H1 (cell line): ENCODE measurements at regions not wholly inside any gene's neighbourhood (a gene's known extent, or its start where the extent isn't known, plus 50 kb on each side); places are given as distances from the start of the nearest gene placed in this dataset.

Experiments used
- CTCF ChIA-PET: fragments of 300-600 bp; sonication (Branson Sonifier 250); formaldehyde crosslinking; loops from one replicate; lab custom pipeline; 2021; ENCODE audit not compliant: partially characterized antibody; lab: Charles Lee
- POLR2A ChIA-PET: fragments of 300-600 bp; sonication (Branson Sonifier 250); formaldehyde crosslinking; loops from one replicate; lab custom pipeline; 2021; ENCODE audit warnings: inconsistent platforms; ENCODE audit not compliant: partially characterized antibody; lab: Charles Lee
- DNase-seq, 2 experiments: peaks; one replicate each; pipeline versions ENCODE4 v3.0.0 to v3.0.0-alpha.2; 2010 to 2022; ENCODE audit warnings: low spot score in 2 of 2, low read depth in 1 of 2, mixed read lengths in 1 of 2
- FAIRE-seq: peaks from 2 replicates; lab custom pipeline; 2011; peaks lifted over from hg19 to GRCh38; lab: Jason Lieb, UNC
- H2AFZ ChIP-seq: 2 replicates; pipeline ENCODE4 v1.8.1; 2012; ENCODE audit warnings: low read length, inconsistent platforms
- H2AK5ac ChIP-seq: 2 replicates; pipeline ENCODE4 v1.6.1; 2013; ENCODE audit warnings: low read depth, low read length
- H2BK120ac ChIP-seq: replicated peaks from 2 replicates; pipeline ENCODE3; 2013; ENCODE audit warnings: low read depth, low read length, inconsistent platforms
- H2BK12ac ChIP-seq: 2 replicates; pipeline ENCODE4 v1.6.1; 2013; ENCODE audit warnings: low read depth, low read length
- H2BK15ac ChIP-seq: 2 replicates; pipeline ENCODE4 v1.6.1; 2013; ENCODE audit warnings: low read length
- H2BK20ac ChIP-seq: 2 replicates; pipeline ENCODE4 v1.6.1; 2013; ENCODE audit warnings: low read length
- H2BK5ac ChIP-seq: 2 replicates; pipeline ENCODE4 v1.6.1; 2013; ENCODE audit warnings: low read depth, low read length
- H3K14ac ChIP-seq: 2 replicates; pipeline ENCODE4 v1.6.1; 2013; ENCODE audit warnings: inconsistent platforms; ENCODE audit not compliant: insufficient read length
- H3K18ac ChIP-seq: 2 replicates; pipeline ENCODE4 v1.6.1; 2013; ENCODE audit warnings: low read length; ENCODE audit errors: extremely low read depth
- H3K23ac ChIP-seq: 2 replicates; pipeline ENCODE4 v1.6.1; 2013; ENCODE audit warnings: inconsistent platforms; ENCODE audit not compliant: insufficient read length
- H3K23me2 ChIP-seq: 2 replicates; pipeline ENCODE4 v1.6.1; 2013; ENCODE audit warnings: low read depth, low read length
- H3K27ac ChIP-seq: 2 replicates; pipeline ENCODE4 v1.6.1; 2011; ENCODE audit warnings: low read depth, low read length, inconsistent platforms
- H3K27me3 ChIP-seq, 4 experiments: replicated peaks in 1 of 4; 1 replicate in 1 of 4; 2 replicates in 3 of 4; pipeline versions ENCODE4 v1.6.1 to v1.8.1; 2011 to 2013; ENCODE audit warnings: low read length in 3 of 4, mild to moderate bottlenecking in 3 of 4, inconsistent platforms in 2 of 4, mixed read lengths in 2 of 4, moderate library complexity in 1 of 4; ENCODE audit not compliant: control insufficient read depth in 3 of 4, insufficient read depth in 3 of 4; ENCODE audit errors: extremely low read depth in 1 of 4
- H3K36me3 ChIP-seq, 4 experiments: 2 replicates each; pipeline versions ENCODE4 v1.6.1 to v1.8.1; 2011 to 2013; ENCODE audit warnings: mild to moderate bottlenecking in 4 of 4, low read length in 3 of 4, moderate library complexity in 2 of 4, control low read depth in 1 of 4, inconsistent platforms in 1 of 4; ENCODE audit not compliant: insufficient read depth in 4 of 4, control insufficient read depth in 2 of 4
- H3K4ac ChIP-seq: replicated peaks from 2 replicates; pipeline ENCODE3; 2013; ENCODE audit warnings: low read length, low read depth, mixed read lengths, inconsistent platforms; ENCODE audit not compliant: insufficient read length
- H3K4me1 ChIP-seq, 4 experiments: replicated peaks in 1 of 4; 1 replicate in 1 of 4; 2 replicates in 3 of 4; pipeline versions ENCODE4 v1.6.1 to v1.8.1; 2011 to 2013; ENCODE audit warnings: low read length in 3 of 4, inconsistent platforms in 2 of 4, mixed read lengths in 1 of 4; ENCODE audit not compliant: insufficient read depth in 4 of 4, control insufficient read depth in 3 of 4
- H3K4me2 ChIP-seq, 2 experiments: 2 replicates each; pipeline versions ENCODE4 v1.6.1 to v1.8.1; 2011 to 2013; ENCODE audit warnings: low read depth in 2 of 2, low read length in 2 of 2, control low read depth in 1 of 2, inconsistent platforms in 1 of 2, mild to moderate bottlenecking in 1 of 2; ENCODE audit not compliant: insufficient read depth in 1 of 2
- H3K4me3 ChIP-seq, 4 experiments: fragments of 200-600, 300-600 bp in 1 of 4; sonication (generic), shearing (Covaris generic), sonication (Bioruptor Twin) in 1 of 4; 2 replicates each; pipeline versions ENCODE4 v1.5.1 to v1.8.1; 2011 to 2016; ENCODE audit warnings: low read length in 4 of 4, low read depth in 3 of 4, control low read depth in 2 of 4, inconsistent platforms in 2 of 4, mild to moderate bottlenecking in 2 of 4, mixed read lengths in 1 of 4, moderate library complexity in 1 of 4; ENCODE audit not compliant: insufficient read depth in 2 of 4; ENCODE audit errors: extremely low read depth in 1 of 4
- H3K56ac ChIP-seq: replicated peaks from 2 replicates; pipeline ENCODE3; 2013; ENCODE audit warnings: low read depth, mild to moderate bottlenecking, mixed read lengths, low read length, inconsistent platforms; ENCODE audit not compliant: insufficient read length
- H3K79me1 ChIP-seq: 2 replicates; pipeline ENCODE4 v1.6.1; 2013; ENCODE audit warnings: low read depth, low read length, control low read depth
- H3K79me2 ChIP-seq, 2 experiments: 2 replicates each; pipeline versions ENCODE4 v1.6.1 to v1.8.1; 2012 to 2013; ENCODE audit warnings: low read length in 2 of 2, mild to moderate bottlenecking in 2 of 2, inconsistent platforms in 1 of 2; ENCODE audit not compliant: insufficient read depth in 2 of 2, control insufficient read depth in 1 of 2
- H3K9ac ChIP-seq, 4 experiments: replicated peaks in 1 of 4; 1 replicate in 1 of 4; 2 replicates in 3 of 4; pipeline versions ENCODE4 v1.6.1 to v1.8.1; 2011 to 2013; ENCODE audit warnings: low read depth in 3 of 4, low read length in 3 of 4, control low read depth in 2 of 4, mild to moderate bottlenecking in 2 of 4, moderate library complexity in 2 of 4, inconsistent platforms in 1 of 4; ENCODE audit errors: extremely low read depth in 1 of 4
- H3K9me3 ChIP-seq, 2 experiments: 2 replicates each; pipeline versions ENCODE4 v1.6.1 to v1.8.1; 2012 to 2013; ENCODE audit warnings: mild to moderate bottlenecking in 2 of 2, moderate library complexity in 2 of 2, control low read depth in 1 of 2, inconsistent platforms in 1 of 2, low read depth in 1 of 2, low read length in 1 of 2, mixed read lengths in 1 of 2; ENCODE audit not compliant: insufficient read depth in 2 of 2
- H4K20me1 ChIP-seq, 2 experiments: replicated peaks in 1 of 2; 2 replicates each; pipeline versions ENCODE3 to v1.8.1; 2011 to 2013; ENCODE audit warnings: inconsistent platforms in 2 of 2, low read length in 2 of 2, mild to moderate bottlenecking in 1 of 2; ENCODE audit not compliant: insufficient read depth in 2 of 2, control insufficient read depth in 1 of 2
- H4K5ac ChIP-seq: 2 replicates; pipeline ENCODE4 v1.6.1; 2013; ENCODE audit warnings: low read length, low read depth, mixed read lengths, inconsistent platforms; ENCODE audit not compliant: insufficient read length
- H4K8ac ChIP-seq: 2 replicates; pipeline ENCODE4 v1.8.0; 2013; ENCODE audit warnings: mild to moderate bottlenecking, moderate library complexity, low read length, inconsistent platforms; ENCODE audit not compliant: insufficient read depth; ENCODE audit errors: extremely low read depth
- H4K91ac ChIP-seq: replicated peaks from 2 replicates; pipeline ENCODE3; 2013; ENCODE audit warnings: low read length, mixed read lengths, inconsistent platforms; ENCODE audit not compliant: insufficient read length
- ASH2L ChIP-seq: fragments of 200-600, 300-600 bp; sonication (generic); IDR thresholded peaks from one replicate; pipeline ENCODE4 v1.7.1; 2017; ENCODE audit warnings: low read length
- CBX5 ChIP-seq: fragments of 300-800, 300-1000 bp; sonication (generic); IDR thresholded peaks from 2 replicates; pipeline ENCODE4 v1.7.1; 2016; ENCODE audit warnings: antibody characterized with exemption, low read length, low read depth
- CREB1 ChIP-seq: IDR thresholded peaks from 2 replicates; pipeline ENCODE4 v1.6.1; 2012; ENCODE audit warnings: inconsistent platforms
- CTBP2 ChIP-seq: IDR thresholded peaks from 2 replicates; pipeline ENCODE4 v1.7.0; 2011; ENCODE audit warnings: borderline replicate concordance, mild to moderate bottlenecking, moderate library complexity, mixed read lengths, low read length; ENCODE audit not compliant: insufficient read depth, insufficient read length
- EGR1 ChIP-seq: IDR thresholded peaks from 2 replicates; pipeline ENCODE4 v1.6.1; 2011; ENCODE audit warnings: low read depth, low read length, borderline replicate concordance
- GABPA ChIP-seq: IDR thresholded peaks from 2 replicates; pipeline ENCODE4 v1.6.1; 2011; ENCODE audit warnings: mild to moderate bottlenecking, low read length, moderate library complexity, borderline replicate concordance; ENCODE audit not compliant: insufficient read depth
- KDM4A ChIP-seq: IDR thresholded peaks from one replicate; pipeline ENCODE4 v1.7.1; 2012; ENCODE audit warnings: low read depth, mild to moderate bottlenecking, moderate library complexity, low read length, inconsistent platforms; ENCODE audit not compliant: severe bottlenecking
- KDM5A ChIP-seq: fragments of 200-600 bp; IDR thresholded peaks from 2 replicates; pipeline ENCODE4 v1.7.1; 2012; ENCODE audit warnings: mild to moderate bottlenecking, low read length, inconsistent platforms, mixed read lengths
- MAFK ChIP-seq: IDR thresholded peaks from 2 replicates; pipeline ENCODE4 v1.6.1; 2012; ENCODE audit warnings: low read depth, mild to moderate bottlenecking, improper control_type of control experiment, low read length
- POLR2AphosphoS5 ChIP-seq: IDR thresholded peaks from 2 replicates; pipeline ENCODE4 v1.6.1; 2011; ENCODE audit warnings: low read depth, low read length
- SP2 ChIP-seq: IDR thresholded peaks from 2 replicates; pipeline ENCODE4 v1.6.1; 2012; ENCODE audit warnings: mild to moderate bottlenecking, low read length, inconsistent platforms
- SP4 ChIP-seq: IDR thresholded peaks from 2 replicates; pipeline ENCODE4 v1.6.1; 2012; ENCODE audit warnings: low read length, inconsistent platforms
- TAF1 ChIP-seq: IDR thresholded peaks from 2 replicates; pipeline ENCODE4 v1.6.1; 2011; ENCODE audit warnings: mild to moderate bottlenecking, low read depth, low read length
- TAF7 ChIP-seq: optimal IDR thresholded peaks from 2 replicates; pipeline ENCODE3; 2011; ENCODE audit warnings: low read depth, mild to moderate bottlenecking, inconsistent platforms, low read length, moderate library complexity, borderline replicate concordance
- WGBS, 2 experiments: shearing (Covaris generic) in 1 of 2; methylation state at CpG; one replicate each; pipeline versions ENCODE4 v1.1.6 to v1.1.7; 2013 to 2015; ENCODE audit warnings: low lambda C conversion rate in 2 of 2, mixed read lengths in 2 of 2, inconsistent platforms in 1 of 2, low coverage in 1 of 2, missing lambda C conversion rate in 1 of 2; ENCODE audit not compliant: insufficient replicate concordance in 2 of 2, insufficient coverage in 1 of 2, insufficient read length in 1 of 2; ENCODE audit errors: extremely low coverage in 1 of 2, missing lambda C conversion rate in 1 of 2; 5-methylcytosine and 5-hydroxymethylcytosine counted together
- TF ChIP-seq, protein P1 (sequence below): IDR thresholded peaks from 2 replicates; pipeline ENCODE4 v1.6.1; 2012; ENCODE audit warnings: low read length, inconsistent platforms

DNA sequence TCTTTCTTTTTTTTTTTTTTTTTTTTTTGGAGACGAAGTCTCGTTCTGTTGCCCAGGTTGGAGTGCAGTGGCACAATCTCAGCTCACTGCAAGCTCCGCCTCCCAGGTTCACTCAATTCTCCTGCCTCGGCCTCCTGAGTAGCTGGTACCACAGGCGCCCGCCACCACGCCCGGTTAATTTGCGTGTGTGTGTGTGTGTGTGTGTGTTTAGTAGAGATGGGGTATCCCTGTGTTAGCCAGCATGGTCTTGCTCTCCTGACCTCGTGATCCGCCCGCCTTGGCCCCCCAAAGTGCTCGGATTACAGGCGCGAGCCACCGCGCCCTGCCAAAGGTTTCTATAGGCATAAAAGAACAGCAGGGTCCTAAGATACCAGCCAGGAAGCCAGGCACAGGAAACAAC, 261.0 kb upstream of the CCDC54 start:
- Histone ChIP-seq H3K23me2 (no peaks in the 10 kb centered on the region), H3K79me1 (no peaks in the 10 kb centered on the region), H3K27ac (no peak overlapping the region), H4K8ac (no peak overlapping the region), H3K23ac (no peak overlapping the region), H3K4me1 (no peaks in the 10 kb centered on the region), H3K56ac (no peak overlapping the region), H2BK5ac (no peak overlapping the region), H3K18ac (no peak overlapping the region), H3K9ac (no peak overlapping the region), H2BK120ac (no peak overlapping the region), H3K36me3 (no peaks in the 10 kb centered on the region), H3K4ac (no peak overlapping the region), H2BK15ac (no peak overlapping the region), H3K27me3 (no peaks in the 10 kb centered on the region), H3K9me3 (no peaks in the 10 kb centered on the region), H3K4me3 (no peak overlapping the region), H4K20me1 (no peaks in the 10 kb centered on the region), H3K79me2 (no peaks in the 10 kb centered on the region), H4K91ac (no peak overlapping the region), H2BK12ac (no peak overlapping the region), H2BK20ac (no peak overlapping the region), H3K14ac (no peak overlapping the region), H2AFZ (no peak overlapping the region), H2AK5ac (no peak overlapping the region), H4K5ac (no peak overlapping the region), H3K4me2 (no peak overlapping the region)
- no peak for FAIRE-seq
- CTCF ChIA-PET: interaction anchor here (0.6 to 3.6 kb wide), 3 partner anchors 16 to 690 kb away, joined by 3 to 18 read pairs (median 3); no protein-coding TSS in a partner anchor
- whole genome bisulfite sequencing, 2 experiments: 96% methylated on average over 14 of the region's 17 CpGs; no CpG with 5 or more reads in 1 of the 2 experiments
- DNase-seq: no peak
- POLR2A ChIA-PET: no interaction called here
- TF ChIP-seq CBX5: no peak
- TF ChIP-seq CREB1: no peak
- no peak for TF ChIP-seq TAF7
- TF ChIP-seq GABPA: no peak
- TF ChIP-seq, protein P1, sequence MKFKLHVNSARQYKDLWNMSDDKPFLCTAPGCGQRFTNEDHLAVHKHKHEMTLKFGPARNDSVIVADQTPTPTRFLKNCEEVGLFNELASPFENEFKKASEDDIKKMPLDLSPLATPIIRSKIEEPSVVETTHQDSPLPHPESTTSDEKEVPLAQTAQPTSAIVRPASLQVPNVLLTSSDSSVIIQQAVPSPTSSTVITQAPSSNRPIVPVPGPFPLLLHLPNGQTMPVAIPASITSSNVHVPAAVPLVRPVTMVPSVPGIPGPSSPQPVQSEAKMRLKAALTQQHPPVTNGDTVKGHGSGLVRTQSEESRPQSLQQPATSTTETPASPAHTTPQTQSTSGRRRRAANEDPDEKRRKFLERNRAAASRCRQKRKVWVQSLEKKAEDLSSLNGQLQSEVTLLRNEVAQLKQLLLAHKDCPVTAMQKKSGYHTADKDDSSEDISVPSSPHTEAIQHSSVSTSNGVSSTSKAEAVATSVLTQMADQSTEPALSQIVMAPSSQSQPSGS: no peak
- no peak for TF ChIP-seq CTBP2
- no peak for TF ChIP-seq KDM4A
- no peak for TF ChIP-seq SP4
- no peak for TF ChIP-seq EGR1
- no peak for TF ChIP-seq SP2
- TF ChIP-seq TAF1: no peak
- no peak for TF ChIP-seq ASH2L
- no peak for TF ChIP-seq KDM5A
- TF ChIP-seq POLR2AphosphoS5: no peak
- TF ChIP-seq MAFK: no peak
